VCaP (cell line): ENCODE measurements at regions not wholly inside any gene's neighbourhood (a gene's known extent, or its start where the extent isn't known, plus 50 kb on each side); places are given as distances from the start of the nearest gene placed in this dataset.

Experiments used
- H3K27ac ChIP-seq: fragments of 450-650 bp; 2 replicates; pipeline ENCODE4 v1.5.1; 2017
- TF ChIP-seq, protein P1 (sequence below): fragments of 450-650 bp; conservative IDR thresholded peaks from 2 replicates; pipeline ENCODE4 v1.5.1; 2017; ENCODE audit warnings: mild to moderate bottlenecking, moderate library complexity

DNA sequence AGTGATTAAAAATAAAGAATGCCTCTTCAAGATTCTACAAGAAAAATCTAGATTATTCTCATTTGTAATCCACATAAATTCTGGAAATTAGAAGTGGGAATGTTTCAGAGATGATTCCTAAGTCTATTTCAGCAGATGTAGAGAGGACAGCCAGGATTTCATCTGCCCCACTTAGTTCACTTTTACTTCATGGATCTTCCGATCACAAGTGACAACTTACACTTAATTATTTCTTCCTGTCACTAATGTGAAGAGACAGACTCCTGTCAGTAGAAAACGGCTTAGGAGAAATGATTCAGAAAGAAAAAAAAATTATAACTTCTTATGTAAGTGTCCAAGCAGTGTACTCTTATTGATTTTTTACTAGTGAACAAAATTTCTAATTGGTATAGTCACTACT, 368.2 kb upstream of the SMIM30 start:
- TF ChIP-seq, protein P1, sequence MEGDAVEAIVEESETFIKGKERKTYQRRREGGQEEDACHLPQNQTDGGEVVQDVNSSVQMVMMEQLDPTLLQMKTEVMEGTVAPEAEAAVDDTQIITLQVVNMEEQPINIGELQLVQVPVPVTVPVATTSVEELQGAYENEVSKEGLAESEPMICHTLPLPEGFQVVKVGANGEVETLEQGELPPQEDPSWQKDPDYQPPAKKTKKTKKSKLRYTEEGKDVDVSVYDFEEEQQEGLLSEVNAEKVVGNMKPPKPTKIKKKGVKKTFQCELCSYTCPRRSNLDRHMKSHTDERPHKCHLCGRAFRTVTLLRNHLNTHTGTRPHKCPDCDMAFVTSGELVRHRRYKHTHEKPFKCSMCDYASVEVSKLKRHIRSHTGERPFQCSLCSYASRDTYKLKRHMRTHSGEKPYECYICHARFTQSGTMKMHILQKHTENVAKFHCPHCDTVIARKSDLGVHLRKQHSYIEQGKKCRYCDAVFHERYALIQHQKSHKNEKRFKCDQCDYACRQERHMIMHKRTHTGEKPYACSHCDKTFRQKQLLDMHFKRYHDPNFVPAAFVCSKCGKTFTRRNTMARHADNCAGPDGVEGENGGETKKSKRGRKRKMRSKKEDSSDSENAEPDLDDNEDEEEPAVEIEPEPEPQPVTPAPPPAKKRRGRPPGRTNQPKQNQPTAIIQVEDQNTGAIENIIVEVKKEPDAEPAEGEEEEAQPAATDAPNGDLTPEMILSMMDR = no peak
- no peak overlapping the region for H3K27ac ChIP-seq

GRCh38 chr7:113483657-113484056, 365.3 kb upstream of the SMIM30 start:
- H3K27ac ChIP-seq = no peak overlapping the region

DNA sequence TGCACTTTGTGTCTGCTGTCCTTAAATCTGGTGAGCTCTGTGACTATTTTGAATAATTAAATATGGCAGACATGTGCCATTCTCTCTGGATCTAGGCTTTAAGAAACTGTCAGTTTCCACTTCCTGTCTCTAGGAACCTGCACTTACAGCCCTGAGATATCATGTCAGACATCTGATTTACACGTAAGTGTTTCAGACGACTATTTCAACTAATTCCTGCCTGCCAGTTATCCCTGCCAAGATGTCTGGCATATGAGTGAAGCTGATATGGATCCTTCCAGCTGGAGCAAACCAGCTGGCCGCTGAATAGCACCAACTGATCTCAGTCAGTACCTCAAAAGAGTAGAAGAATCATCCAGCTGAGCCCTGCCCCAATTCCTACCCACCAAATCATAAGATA, 362.2 kb upstream of the SMIM30 start:
- TF ChIP-seq, protein P1 = no peak
- no peak overlapping the region for H3K27ac ChIP-seq

More at GRCh38 chr7:113483657-113484056, 365.3 kb upstream of the SMIM30 start:
- TF ChIP-seq, protein P1 = no peak

DNA sequence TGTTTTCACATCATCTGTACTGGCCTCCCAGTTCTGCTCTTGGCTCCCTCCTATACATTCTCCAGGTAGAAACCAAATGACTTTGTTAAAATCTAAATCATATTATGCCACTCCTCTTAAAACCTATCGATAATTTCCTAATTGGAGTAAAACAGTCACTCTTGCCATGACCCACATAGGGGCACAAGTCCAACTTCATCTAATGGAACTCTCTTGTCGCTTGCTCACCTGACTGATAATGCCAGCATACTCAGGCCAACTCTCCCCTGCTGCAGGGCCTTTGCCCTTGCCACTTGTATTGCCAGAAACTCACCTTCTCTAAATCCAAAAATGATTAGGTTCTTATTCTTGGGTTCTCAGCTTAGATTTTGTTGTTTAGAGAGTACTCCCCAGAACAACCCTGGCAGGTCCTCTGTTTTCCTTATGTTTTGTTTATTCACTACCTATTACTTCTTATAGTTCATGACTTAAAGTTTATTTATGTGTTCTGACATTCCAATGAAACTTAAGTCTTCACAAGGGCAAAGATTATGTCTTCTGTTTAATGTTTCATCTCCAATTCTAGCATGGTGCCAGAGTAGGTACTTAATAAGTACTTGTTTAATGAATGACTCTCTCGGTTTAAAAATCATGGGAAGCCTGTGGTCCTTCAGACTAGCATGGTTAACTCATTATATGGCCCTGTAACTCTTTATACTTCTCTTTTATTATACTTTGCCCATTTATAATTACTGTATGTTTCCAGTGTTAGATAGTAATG, 345.9 kb upstream of the SMIM30 start:
- no peak overlapping the region for H3K27ac ChIP-seq
- TF ChIP-seq, protein P1 = no peak

GRCh38 chr7:113460067-113460466, 341.7 kb upstream of the SMIM30 start:
- no peak overlapping the region for H3K27ac ChIP-seq
- TF ChIP-seq, protein P1 = no peak

- no peak overlapping the region for H3K27ac ChIP-seq
- TF ChIP-seq, protein P1 = no peak
Observed at GRCh38 chr7:113456533-113456932, 338.2 kb upstream of the SMIM30 start.

- H3K27ac ChIP-seq = no peak overlapping the region
Observed at GRCh38 chr7:113454597-113455169, 336.3 kb upstream of the SMIM30 start.

More at GRCh38 chr7:113454597-113455169, 336.3 kb upstream of the SMIM30 start:
- TF ChIP-seq, protein P1 = no peak
